Loucy (cell line): ENCODE measurements at regions not wholly inside any gene's neighbourhood (a gene's known extent, or its start where the extent isn't known, plus 50 kb on each side); places are given as distances from the start of the nearest gene placed in this dataset.

Experiments
- H2AFZ ChIP-seq: fragments of 200-600 bp; sonication (generic); 2 replicates; pipeline ENCODE4 v1.6.0; 2016; ENCODE audit warnings: antibody characterized with exemption, mild to moderate bottlenecking, low read length, moderate library complexity
- H3F3A ChIP-seq: fragments of 200-600 bp; 2 replicates; pipeline ENCODE4 v1.6.0; 2016; ENCODE audit warnings: antibody characterized with exemption, low read depth, mild to moderate bottlenecking
- H3K27me3 ChIP-seq: fragments of 200-600 bp; sonication (generic); 2 replicates; pipeline ENCODE4 v1.6.1; 2014; ENCODE audit warnings: low read length, mild to moderate bottlenecking; ENCODE audit not compliant: insufficient read depth, poor library complexity, severe bottlenecking
- H3K36me3 ChIP-seq: fragments of 200-600 bp; sonication (generic); 2 replicates; pipeline ENCODE4 v1.6.1; 2016; ENCODE audit warnings: low read length; ENCODE audit not compliant: insufficient read depth
- H3K4me1 ChIP-seq: fragments of 200-600 bp; sonication (generic); 2 replicates; pipeline ENCODE4 v1.5.1; 2014; ENCODE audit warnings: low read length, mild to moderate bottlenecking; ENCODE audit not compliant: insufficient read depth, poor library complexity, severe bottlenecking
- H3K4me2 ChIP-seq: fragments of 200-600 bp; sonication (generic); 2 replicates; pipeline ENCODE4 v1.6.0; 2014; ENCODE audit warnings: antibody characterized with exemption, low read length, low read depth, mild to moderate bottlenecking; ENCODE audit not compliant: poor library complexity, severe bottlenecking
- H3K4me3 ChIP-seq: fragments of 200-600 bp; sonication (generic); 2 replicates; pipeline ENCODE4 v1.5.1; 2014; ENCODE audit warnings: low read length, mild to moderate bottlenecking, mixed read lengths; ENCODE audit not compliant: poor library complexity, severe bottlenecking
- H3K79me2 ChIP-seq: fragments of 200-600 bp; sonication (generic); 2 replicates; pipeline ENCODE4 v1.6.1; 2014; ENCODE audit warnings: low read length; ENCODE audit not compliant: insufficient read depth
- H3K9ac ChIP-seq: fragments of 200-600 bp; sonication (generic); 2 replicates; pipeline ENCODE4 v1.6.0; 2014; ENCODE audit warnings: mild to moderate bottlenecking, low read depth, low read length, moderate library complexity; ENCODE audit not compliant: poor library complexity, severe bottlenecking
- H3K9me2 ChIP-seq: fragments of 200-600 bp; sonication (generic); replicated peaks from 2 replicates; pipeline ENCODE4 v1.6.1; 2016; ENCODE audit warnings: low read depth, low read length, mixed read lengths
- H3K9me3 ChIP-seq: fragments of 200-600 bp; sonication (generic); 2 replicates; pipeline ENCODE4 v1.6.1; 2014; ENCODE audit warnings: mild to moderate bottlenecking, antibody characterized with exemption, low read length, low read depth; ENCODE audit not compliant: insufficient read depth
- H4K20me1 ChIP-seq: fragments of 200-600 bp; sonication (generic); 2 replicates; pipeline ENCODE4 v1.6.0; 2014; ENCODE audit warnings: antibody characterized with exemption, low read length, mild to moderate bottlenecking; ENCODE audit not compliant: insufficient read depth, poor library complexity, severe bottlenecking
- EZH2phosphoT487 ChIP-seq: fragments of 200-600 bp; IDR thresholded peaks from 2 replicates; pipeline ENCODE4 v1.6.1; 2018; ENCODE audit warnings: antibody characterized with exemption, mild to moderate bottlenecking, moderate library complexity, borderline replicate concordance
- TF ChIP-seq, protein P1 (sequence below): fragments of 200-600 bp; sonication (generic); conservative IDR thresholded peaks from 2 replicates; pipeline ENCODE4 v1.5.1; 2014; ENCODE audit warnings: mild to moderate bottlenecking, antibody characterized with exemption, low read length

DNA sequence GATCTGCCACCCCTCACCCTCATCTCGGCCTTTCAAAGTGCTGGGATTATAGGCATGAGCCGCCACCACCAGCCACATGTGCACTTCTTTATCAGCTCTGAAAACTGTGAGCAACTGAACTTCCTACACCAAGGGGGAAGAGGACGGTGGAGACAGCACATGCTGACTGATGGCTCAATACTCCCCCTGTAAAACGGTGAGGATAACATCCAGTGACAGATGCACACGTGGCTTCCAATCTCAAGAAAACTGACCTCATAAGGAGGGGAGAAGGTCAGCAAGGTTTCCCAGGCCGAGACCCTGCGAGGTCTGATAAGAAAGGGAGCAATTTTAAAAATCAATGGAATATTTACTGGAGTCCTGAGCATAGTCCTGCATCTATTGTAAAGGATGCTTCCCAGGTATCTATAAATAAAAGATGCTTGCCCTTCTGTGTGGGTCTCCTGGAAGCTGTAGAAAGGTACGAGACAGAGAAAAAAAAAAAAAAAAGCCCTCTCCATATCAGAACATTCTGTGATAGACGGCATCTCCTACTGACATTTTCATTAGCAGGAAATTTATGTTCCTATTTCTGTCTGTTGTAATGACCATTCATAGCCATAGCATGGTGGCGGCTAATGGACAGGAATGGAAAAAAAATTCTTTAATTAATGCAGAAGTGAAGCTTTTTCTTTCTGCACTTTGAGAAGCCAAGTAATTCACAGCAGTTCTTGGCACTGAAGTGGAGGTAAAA, 385.1 kb downstream of the ZNF536 start:
- Histone ChIP-seq H3K36me3 (no peaks in the 10 kb centered on the region), H3K9me2 (no peaks in the 10 kb centered on the region), H3K27me3 (no peaks in the 10 kb centered on the region), H3K4me3 (no peak overlapping the region), H3K9me3 (no peaks in the 10 kb centered on the region; the same call in 1 of the 2 replicates), H3K4me2 (no peak overlapping the region), H2AFZ (no peak overlapping the region), H3K9ac (no peak overlapping the region), H3F3A (no peaks in the 10 kb centered on the region), H4K20me1 (no peaks in the 10 kb centered on the region), H3K4me1 (no peaks in the 10 kb centered on the region), H3K79me2 (no peaks in the 10 kb centered on the region)
- TF ChIP-seq, protein P1, sequence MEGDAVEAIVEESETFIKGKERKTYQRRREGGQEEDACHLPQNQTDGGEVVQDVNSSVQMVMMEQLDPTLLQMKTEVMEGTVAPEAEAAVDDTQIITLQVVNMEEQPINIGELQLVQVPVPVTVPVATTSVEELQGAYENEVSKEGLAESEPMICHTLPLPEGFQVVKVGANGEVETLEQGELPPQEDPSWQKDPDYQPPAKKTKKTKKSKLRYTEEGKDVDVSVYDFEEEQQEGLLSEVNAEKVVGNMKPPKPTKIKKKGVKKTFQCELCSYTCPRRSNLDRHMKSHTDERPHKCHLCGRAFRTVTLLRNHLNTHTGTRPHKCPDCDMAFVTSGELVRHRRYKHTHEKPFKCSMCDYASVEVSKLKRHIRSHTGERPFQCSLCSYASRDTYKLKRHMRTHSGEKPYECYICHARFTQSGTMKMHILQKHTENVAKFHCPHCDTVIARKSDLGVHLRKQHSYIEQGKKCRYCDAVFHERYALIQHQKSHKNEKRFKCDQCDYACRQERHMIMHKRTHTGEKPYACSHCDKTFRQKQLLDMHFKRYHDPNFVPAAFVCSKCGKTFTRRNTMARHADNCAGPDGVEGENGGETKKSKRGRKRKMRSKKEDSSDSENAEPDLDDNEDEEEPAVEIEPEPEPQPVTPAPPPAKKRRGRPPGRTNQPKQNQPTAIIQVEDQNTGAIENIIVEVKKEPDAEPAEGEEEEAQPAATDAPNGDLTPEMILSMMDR: no peak
- TF ChIP-seq EZH2phosphoT487: no peak

DNA sequence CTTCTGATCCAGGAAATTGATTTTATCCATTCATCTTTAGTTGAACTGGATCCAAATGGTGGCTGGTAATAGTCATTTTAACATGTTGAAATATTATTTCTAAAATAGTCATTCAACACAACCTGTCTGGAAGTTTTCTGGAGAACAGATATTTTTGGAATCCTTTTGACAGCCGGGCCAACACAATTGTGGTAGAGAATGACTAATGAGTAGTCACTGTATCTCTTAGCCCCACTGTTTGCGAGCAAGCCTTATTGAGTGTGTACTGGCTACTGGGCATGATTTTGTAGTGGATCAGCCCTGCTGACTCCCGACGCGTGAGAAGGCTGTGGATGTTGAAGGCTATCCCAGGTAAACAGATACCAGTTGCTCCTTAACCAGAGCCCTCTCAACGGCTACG, 383.4 kb downstream of the ZNF536 start:
- no peak overlapping the region for H3K4me3 ChIP-seq
- H2AFZ ChIP-seq: no peak overlapping the region
- no peaks in the 10 kb centered on the region for H4K20me1 ChIP-seq
- no peaks in the 10 kb centered on the region for H3K79me2 ChIP-seq
- TF ChIP-seq, protein P1: no peak
- no peak for TF ChIP-seq EZH2phosphoT487
- no peak overlapping the region for H3K9ac ChIP-seq
- H3K9me2 ChIP-seq: no peaks in the 10 kb centered on the region
- H3K4me1 ChIP-seq: no peaks in the 10 kb centered on the region
- H3F3A ChIP-seq: no peaks in the 10 kb centered on the region
- H3K27me3 ChIP-seq: no peaks in the 10 kb centered on the region
- H3K4me2 ChIP-seq: no peak overlapping the region
- H3K9me3 ChIP-seq: no peaks in the 10 kb centered on the region; the same call in 1 of the 2 replicates
- H3K36me3 ChIP-seq: no peaks in the 10 kb centered on the region

DNA sequence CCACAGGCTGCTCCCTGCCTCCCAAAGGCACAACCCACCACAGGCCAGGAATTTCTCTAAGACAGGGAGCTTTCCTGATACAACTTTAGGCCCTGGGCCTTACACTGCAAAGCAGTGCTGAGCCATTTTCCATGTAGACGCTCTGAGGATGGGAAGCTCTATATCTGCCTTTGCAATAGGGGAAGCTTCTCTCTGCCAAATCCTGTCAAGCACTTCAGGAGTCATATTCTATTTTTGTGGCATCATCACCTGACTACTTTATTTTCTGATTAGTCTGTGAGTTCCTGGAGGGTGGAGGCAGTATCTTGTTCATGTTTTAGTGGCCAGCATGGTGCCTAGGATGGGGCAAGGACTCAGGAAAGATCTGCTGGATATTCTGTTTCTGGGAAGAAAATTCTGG, 382.0 kb downstream of the ZNF536 start:
- no peaks in the 10 kb centered on the region for H3K27me3 ChIP-seq
- H3K9ac ChIP-seq: no peak overlapping the region
- no peak overlapping the region for H2AFZ ChIP-seq
- H4K20me1 ChIP-seq: no peaks in the 10 kb centered on the region
- H3K36me3 ChIP-seq: no peaks in the 10 kb centered on the region
- no peak for TF ChIP-seq EZH2phosphoT487
- TF ChIP-seq, protein P1: no peak
- H3K9me3 ChIP-seq: peaks cover 4% of the 10 kb centered on the region; the same call in 1 of the 2 replicates
- H3K4me2 ChIP-seq: no peak overlapping the region
- no peak overlapping the region for H3K4me3 ChIP-seq
- H3K9me2 ChIP-seq: no peaks in the 10 kb centered on the region
- H3F3A ChIP-seq: no peaks in the 10 kb centered on the region
- H3K4me1 ChIP-seq: no peaks in the 10 kb centered on the region
- no peaks in the 10 kb centered on the region for H3K79me2 ChIP-seq
